HL-60/S4 treated with phorbol 12-myristate 13-acetate at 8.2 ng/mL for 4 days and 3 days (cell line): ENCODE measurements at regions not wholly inside any gene's neighbourhood (a gene's known extent, or its start where the extent isn't known, plus 50 kb on each side); places are given as distances from the start of the nearest gene placed in this dataset.

ENCODE experiments used
- in situ Hi-C: fragments of 300-500 bp; cut with MboI; formaldehyde crosslinking; loops from 2 replicates; pipeline ENCODE4 v1.15.0; 2022; ENCODE audit warnings: low sequenced_read_pairs

- in situ Hi-C loops = no loop called here
These were observed 148.1 kb downstream of the AXIN2 start for GRCh38 chr17:65413390-65413789.

- in situ Hi-C loops = no loop called here
These were observed 152.1 kb downstream of the AXIN2 start for GRCh38 chr17:65409381-65409780.

- in situ Hi-C loops = no loop called here
These were observed 153.4 kb downstream of the AXIN2 start for GRCh38 chr17:65408050-65408449.

GRCh38 chr17:65407017-65407416 is 154.4 kb downstream of the AXIN2 start:
- in situ Hi-C loops = no loop called here

GRCh38 chr17:65406552-65406951 is 154.9 kb downstream of the AXIN2 start:
- in situ Hi-C loops = no loop called here

- in situ Hi-C loops = no loop called here
These were observed 155.9 kb downstream of the AXIN2 start for GRCh38 chr17:65405563-65405962.

GRCh38 chr17:65404761-65405160 is 156.7 kb downstream of the AXIN2 start:
- in situ Hi-C loops = no loop called here

- in situ Hi-C loops = no loop called here
These were observed 157.8 kb downstream of the AXIN2 start for GRCh38 chr17:65403626-65404025.

GRCh38 chr17:65402513-65403496 is 158.6 kb downstream of the AXIN2 start:
- in situ Hi-C loops = no loop called here

GRCh38 chr17:65401561-65401960 is 159.9 kb downstream of the AXIN2 start:
- in situ Hi-C loops = no loop called here

GRCh38 chr17:65400701-65401100 is 160.7 kb downstream of the AXIN2 start:
- in situ Hi-C loops = no loop called here

GRCh38 chr17:65398040-65398787 is 163.2 kb downstream of the AXIN2 start:
- in situ Hi-C loops = no loop called here

- in situ Hi-C loops = no loop called here
These were observed 165.5 kb downstream of the AXIN2 start for GRCh38 chr17:65395924-65396323.

- in situ Hi-C loops = no loop called here
These were observed 166.5 kb downstream of the AXIN2 start for GRCh38 chr17:65394811-65395472.

GRCh38 chr17:65393514-65393913 is 167.9 kb downstream of the AXIN2 start:
- in situ Hi-C loops = no loop called here

GRCh38 chr17:65389949-65390348 is 171.5 kb downstream of the AXIN2 start:
- in situ Hi-C loops = no loop called here

- in situ Hi-C loops = no loop called here
These were observed 172.0 kb downstream of the AXIN2 start for GRCh38 chr17:65389426-65389825.

- in situ Hi-C loops = no loop called here
These were observed 172.5 kb downstream of the AXIN2 start for GRCh38 chr17:65388911-65389310.

GRCh38 chr17:65387322-65387721 is 174.1 kb downstream of the AXIN2 start:
- in situ Hi-C loops = no loop called here

- in situ Hi-C loops = no loop called here
These were observed 175.7 kb downstream of the AXIN2 start for GRCh38 chr17:65385726-65386125.

- in situ Hi-C loops = no loop called here
These were observed 176.4 kb downstream of the AXIN2 start for GRCh38 chr17:65385071-65385470.
